Ishikawa (cell line): ENCODE measurements at regions not wholly inside any gene's neighbourhood (a gene's known extent, or its start where the extent isn't known, plus 50 kb on each side); places are given as distances from the start of the nearest gene placed in this dataset.

Source experiments
- CREB1 ChIP-seq: IDR thresholded peaks from 2 replicates; pipeline ENCODE4 v1.6.1; 2012; ENCODE audit warnings: low read depth
- EGR1 ChIP-seq: IDR thresholded peaks from 2 replicates; pipeline ENCODE4 v1.6.1; 2012
- RAD21 ChIP-seq: IDR thresholded peaks from 2 replicates; pipeline ENCODE4 v1.6.1; 2012; ENCODE audit warnings: low read depth
- TAF1 ChIP-seq: IDR thresholded peaks from 2 replicates; pipeline ENCODE4 v1.6.1; 2012; ENCODE audit warnings: low read depth, mild to moderate bottlenecking
- TCF12 ChIP-seq: IDR thresholded peaks from 2 replicates; pipeline ENCODE4 v1.6.1; 2012; ENCODE audit warnings: low read depth
- YY1 ChIP-seq: IDR thresholded peaks from 2 replicates; pipeline ENCODE4 v1.6.1; 2012; ENCODE audit warnings: low read depth
- ZBTB7A ChIP-seq: IDR thresholded peaks from 2 replicates; pipeline ENCODE4 v1.6.1; 2012; ENCODE audit warnings: low read depth
- TF ChIP-seq, protein P1 (sequence below): IDR thresholded peaks from 2 replicates; pipeline ENCODE4 v1.6.1; 2012; ENCODE audit warnings: low read depth, mild to moderate bottlenecking
- TF ChIP-seq, protein P2 (sequence below): IDR thresholded peaks from 2 replicates; pipeline ENCODE4 v1.6.1; 2012

DNA sequence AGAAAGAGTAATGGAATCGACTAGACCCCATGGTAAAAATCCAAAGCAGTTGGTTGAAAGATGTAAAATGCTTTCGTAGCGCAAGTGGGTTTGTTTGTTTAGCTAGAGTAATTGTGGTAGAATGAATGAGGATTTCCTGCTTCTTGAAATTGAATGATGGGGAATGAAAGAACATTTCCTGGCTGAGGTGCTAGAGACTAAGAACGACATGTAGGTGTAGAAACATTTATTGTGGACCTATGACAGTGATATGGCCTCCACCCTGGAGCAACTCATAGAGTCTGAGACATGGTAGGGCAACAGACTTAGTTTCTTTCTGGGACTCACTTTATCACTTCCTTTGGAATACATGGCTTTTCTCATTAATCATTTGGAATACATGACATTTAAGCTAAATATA lies 467.6 kb upstream of the CFAP20DC start:
- TF ChIP-seq YY1 (no peak), RAD21 (no peak), TAF1 (no peak), EGR1 (no peak), CREB1 (no peak), ZBTB7A (no peak), TCF12 (no peak)
- TF ChIP-seq, protein P1, sequence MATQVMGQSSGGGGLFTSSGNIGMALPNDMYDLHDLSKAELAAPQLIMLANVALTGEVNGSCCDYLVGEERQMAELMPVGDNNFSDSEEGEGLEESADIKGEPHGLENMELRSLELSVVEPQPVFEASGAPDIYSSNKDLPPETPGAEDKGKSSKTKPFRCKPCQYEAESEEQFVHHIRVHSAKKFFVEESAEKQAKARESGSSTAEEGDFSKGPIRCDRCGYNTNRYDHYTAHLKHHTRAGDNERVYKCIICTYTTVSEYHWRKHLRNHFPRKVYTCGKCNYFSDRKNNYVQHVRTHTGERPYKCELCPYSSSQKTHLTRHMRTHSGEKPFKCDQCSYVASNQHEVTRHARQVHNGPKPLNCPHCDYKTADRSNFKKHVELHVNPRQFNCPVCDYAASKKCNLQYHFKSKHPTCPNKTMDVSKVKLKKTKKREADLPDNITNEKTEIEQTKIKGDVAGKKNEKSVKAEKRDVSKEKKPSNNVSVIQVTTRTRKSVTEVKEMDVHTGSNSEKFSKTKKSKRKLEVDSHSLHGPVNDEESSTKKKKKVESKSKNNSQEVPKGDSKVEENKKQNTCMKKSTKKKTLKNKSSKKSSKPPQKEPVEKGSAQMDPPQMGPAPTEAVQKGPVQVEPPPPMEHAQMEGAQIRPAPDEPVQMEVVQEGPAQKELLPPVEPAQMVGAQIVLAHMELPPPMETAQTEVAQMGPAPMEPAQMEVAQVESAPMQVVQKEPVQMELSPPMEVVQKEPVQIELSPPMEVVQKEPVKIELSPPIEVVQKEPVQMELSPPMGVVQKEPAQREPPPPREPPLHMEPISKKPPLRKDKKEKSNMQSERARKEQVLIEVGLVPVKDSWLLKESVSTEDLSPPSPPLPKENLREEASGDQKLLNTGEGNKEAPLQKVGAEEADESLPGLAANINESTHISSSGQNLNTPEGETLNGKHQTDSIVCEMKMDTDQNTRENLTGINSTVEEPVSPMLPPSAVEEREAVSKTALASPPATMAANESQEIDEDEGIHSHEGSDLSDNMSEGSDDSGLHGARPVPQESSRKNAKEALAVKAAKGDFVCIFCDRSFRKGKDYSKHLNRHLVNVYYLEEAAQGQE: no peak
- TF ChIP-seq, protein P2, sequence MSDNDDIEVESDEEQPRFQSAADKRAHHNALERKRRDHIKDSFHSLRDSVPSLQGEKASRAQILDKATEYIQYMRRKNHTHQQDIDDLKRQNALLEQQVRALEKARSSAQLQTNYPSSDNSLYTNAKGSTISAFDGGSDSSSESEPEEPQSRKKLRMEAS: no peak
